ENCODE measurements at regions not wholly inside any gene's neighbourhood (a gene's known extent, or its start where the extent isn't known, plus 50 kb on each side); places are given as distances from the start of the nearest gene placed in this dataset.

- no peak for TF ChIP-seq TCF7L2 (IDR thresholded peaks at IDR 0.05; ENCODE audit: borderline replicate concordance, low read depth, low read length)
- no peak for TF ChIP-seq ZNF561 (tag by site-specific recombination; IDR thresholded peaks at IDR 0.05; ENCODE audit: borderline replicate concordance)
- no peak for TF ChIP-seq ZNF24 (tag by site-specific recombination; IDR thresholded peaks at IDR 0.05)
- TF ChIP-seq CTCF (tag by site-specific recombination; IDR thresholded peaks at IDR 0.05), result no peak
- TF ChIP-seq, protein P1, sequence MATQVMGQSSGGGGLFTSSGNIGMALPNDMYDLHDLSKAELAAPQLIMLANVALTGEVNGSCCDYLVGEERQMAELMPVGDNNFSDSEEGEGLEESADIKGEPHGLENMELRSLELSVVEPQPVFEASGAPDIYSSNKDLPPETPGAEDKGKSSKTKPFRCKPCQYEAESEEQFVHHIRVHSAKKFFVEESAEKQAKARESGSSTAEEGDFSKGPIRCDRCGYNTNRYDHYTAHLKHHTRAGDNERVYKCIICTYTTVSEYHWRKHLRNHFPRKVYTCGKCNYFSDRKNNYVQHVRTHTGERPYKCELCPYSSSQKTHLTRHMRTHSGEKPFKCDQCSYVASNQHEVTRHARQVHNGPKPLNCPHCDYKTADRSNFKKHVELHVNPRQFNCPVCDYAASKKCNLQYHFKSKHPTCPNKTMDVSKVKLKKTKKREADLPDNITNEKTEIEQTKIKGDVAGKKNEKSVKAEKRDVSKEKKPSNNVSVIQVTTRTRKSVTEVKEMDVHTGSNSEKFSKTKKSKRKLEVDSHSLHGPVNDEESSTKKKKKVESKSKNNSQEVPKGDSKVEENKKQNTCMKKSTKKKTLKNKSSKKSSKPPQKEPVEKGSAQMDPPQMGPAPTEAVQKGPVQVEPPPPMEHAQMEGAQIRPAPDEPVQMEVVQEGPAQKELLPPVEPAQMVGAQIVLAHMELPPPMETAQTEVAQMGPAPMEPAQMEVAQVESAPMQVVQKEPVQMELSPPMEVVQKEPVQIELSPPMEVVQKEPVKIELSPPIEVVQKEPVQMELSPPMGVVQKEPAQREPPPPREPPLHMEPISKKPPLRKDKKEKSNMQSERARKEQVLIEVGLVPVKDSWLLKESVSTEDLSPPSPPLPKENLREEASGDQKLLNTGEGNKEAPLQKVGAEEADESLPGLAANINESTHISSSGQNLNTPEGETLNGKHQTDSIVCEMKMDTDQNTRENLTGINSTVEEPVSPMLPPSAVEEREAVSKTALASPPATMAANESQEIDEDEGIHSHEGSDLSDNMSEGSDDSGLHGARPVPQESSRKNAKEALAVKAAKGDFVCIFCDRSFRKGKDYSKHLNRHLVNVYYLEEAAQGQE (tag by site-specific recombination; IDR thresholded peaks at IDR 0.05), result no peak
- no peak for TF ChIP-seq GLI2 (tag by site-specific recombination; IDR thresholded peaks at IDR 0.05; ENCODE audit: borderline replicate concordance, low read depth)
- no peak for TF ChIP-seq ZNF274 (IDR thresholded peaks at IDR 0.05; ENCODE audit: low read length)
- no peak for TF ChIP-seq ZNF274 (tag by site-specific recombination; IDR thresholded peaks at IDR 0.05; ENCODE audit: borderline replicate concordance)
- no peak for TF ChIP-seq PRDM10 (tag by site-specific recombination; IDR thresholded peaks at IDR 0.05)
- TF ChIP-seq BCL11B (tag by site-specific recombination; IDR thresholded peaks at IDR 0.05; ENCODE audit: low read depth), result no peak
- TF ChIP-seq ZNF558 (tag by site-specific recombination; IDR thresholded peaks at IDR 0.05), result no peak
- TF ChIP-seq ZNF785 (tag by site-specific recombination; IDR thresholded peaks at IDR 0.05), result no peak
- TF ChIP-seq ZNF555 (tag by site-specific recombination; conservative IDR thresholded peaks at IDR 0.05), result no peak
- TF ChIP-seq OSR2 (tag by site-specific recombination; IDR thresholded peaks at IDR 0.05), result no peak
Observed at GRCh38 chr18:46289463-46289862, 185.3 kb downstream of the HAUS1 start.
